NCI-H446 (cell line): ENCODE measurements at regions not wholly inside any gene's neighbourhood (a gene's known extent, or its start where the extent isn't known, plus 50 kb on each side); places are given as distances from the start of the nearest gene placed in this dataset.
"Not testable (repeated sequence)": the region's sequence is repeated elsewhere in the genome, so short reads cannot be mapped to it uniquely, and the experiment has no call there.

Experiments
- DNase-seq, 2 experiments: peaks; one replicate each; lab custom pipeline; 2025; lab: John Stamatoyannopoulos, UW

DNA sequence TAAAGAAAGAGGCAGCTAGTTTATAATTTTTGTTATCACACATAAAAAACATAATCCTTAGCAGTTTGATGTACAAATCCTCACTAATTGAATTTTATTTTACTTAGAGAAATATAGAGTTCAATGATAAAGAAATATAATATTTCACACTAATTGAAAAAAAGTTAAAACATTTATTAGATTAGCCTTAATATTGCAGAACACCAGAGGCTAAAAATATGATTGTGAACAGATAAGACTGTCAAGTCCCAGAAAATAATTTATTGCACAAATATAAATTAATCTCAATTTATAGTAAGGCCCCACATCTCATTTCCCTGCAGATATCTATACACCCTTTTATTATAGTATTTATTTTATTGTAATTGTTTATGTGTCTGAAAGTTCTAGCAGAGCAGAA, 690.8 kb upstream of the PHF14 start:
- no peak for DNase-seq

DNA sequence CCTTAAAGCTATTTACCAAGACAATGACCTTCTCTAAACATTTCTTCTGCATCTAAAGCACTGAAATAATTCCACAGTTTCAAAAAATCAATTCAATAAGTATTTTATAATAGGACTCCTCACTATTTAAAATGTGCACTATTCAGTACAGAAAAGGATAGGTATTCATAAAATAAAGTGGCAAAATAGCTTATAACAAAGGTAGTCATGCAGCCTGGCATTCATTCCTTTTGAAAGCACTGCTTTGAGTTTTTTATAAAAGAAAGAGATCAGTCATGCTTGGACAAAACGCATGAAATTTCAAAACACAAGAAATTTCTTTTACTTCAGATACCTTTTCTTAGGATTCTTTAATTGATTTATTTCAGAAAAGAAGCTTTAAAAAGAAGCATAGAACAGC, 689.7 kb upstream of the PHF14 start:
- DNase-seq: no peak

DNA sequence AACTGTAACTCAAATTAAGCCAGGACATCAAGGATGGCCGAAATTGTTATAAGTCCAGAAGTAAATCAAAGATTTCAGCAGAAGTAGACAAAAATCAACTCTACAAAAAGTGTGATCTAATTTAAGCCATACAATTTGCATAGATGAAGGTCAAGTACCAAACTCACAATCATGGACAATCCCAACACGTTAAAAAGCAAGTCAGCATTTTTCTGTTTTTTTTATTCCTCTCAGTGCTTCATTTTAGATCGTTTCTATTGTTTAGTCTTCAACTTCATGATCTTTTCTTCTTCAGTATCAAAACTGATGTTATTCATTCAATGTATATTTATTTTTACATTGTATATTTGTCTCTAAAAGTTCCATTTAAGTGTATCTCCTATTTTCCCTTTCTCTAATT, 674.3 kb upstream of the PHF14 start:
- DNase-seq: no peak

- no peak for DNase-seq
Observed at GRCh38 chr7:10300577-10300976, 673.1 kb upstream of the PHF14 start.

DNA sequence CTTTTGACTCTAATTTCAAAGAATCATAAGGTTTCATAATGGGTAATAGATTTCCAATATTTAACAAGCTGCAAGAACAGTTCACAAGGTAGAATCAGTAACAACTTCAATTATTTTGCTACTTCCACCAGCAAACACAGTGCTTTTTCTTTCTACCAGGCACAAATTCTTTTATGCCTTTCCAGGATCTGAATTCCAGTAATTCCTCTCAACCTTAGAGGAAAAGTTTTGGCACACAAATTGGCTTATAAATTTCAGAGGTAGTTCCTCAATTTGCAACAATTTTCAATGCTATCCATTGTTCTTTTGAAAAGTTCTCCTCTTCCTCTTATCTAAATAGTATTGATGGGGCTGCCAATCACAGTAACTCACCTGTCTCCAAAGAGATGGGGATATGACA, 665.4 kb upstream of the PHF14 start:
- no peak for DNase-seq

GRCh38 chr7:10312942-10313341, 660.7 kb upstream of the PHF14 start:
- DNase-seq: no peak

GRCh38 chr7:10315881-10316280, 657.8 kb upstream of the PHF14 start:
- no peak for DNase-seq

- no peak for DNase-seq
Observed at GRCh38 chr7:10316488-10316887, 657.2 kb upstream of the PHF14 start.

GRCh38 chr7:10325395-10325794, 648.3 kb upstream of the PHF14 start:
- no peak for DNase-seq

GRCh38 chr7:10343108-10343507, 630.6 kb upstream of the PHF14 start:
- DNase-seq: no peak

DNA sequence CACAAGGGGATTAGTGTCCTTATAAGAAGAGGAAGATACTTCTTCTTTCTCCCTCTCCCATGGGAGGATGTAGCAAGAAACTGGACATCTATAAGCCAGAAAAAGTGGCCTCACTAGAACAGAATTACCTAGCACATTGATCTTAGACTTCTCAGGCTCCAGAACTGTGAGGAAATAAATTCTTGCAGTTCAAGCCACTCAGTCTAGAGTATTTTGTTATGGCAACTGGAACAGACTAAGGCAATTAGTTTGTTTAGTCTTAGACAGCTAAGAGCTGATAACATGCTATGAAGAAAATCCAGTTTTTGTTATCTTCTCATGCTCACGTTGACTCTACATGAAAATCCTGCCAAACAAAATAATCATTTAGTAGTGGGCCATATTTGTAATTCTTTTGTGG, 627.6 kb upstream of the PHF14 start:
- DNase-seq: no peak

DNA sequence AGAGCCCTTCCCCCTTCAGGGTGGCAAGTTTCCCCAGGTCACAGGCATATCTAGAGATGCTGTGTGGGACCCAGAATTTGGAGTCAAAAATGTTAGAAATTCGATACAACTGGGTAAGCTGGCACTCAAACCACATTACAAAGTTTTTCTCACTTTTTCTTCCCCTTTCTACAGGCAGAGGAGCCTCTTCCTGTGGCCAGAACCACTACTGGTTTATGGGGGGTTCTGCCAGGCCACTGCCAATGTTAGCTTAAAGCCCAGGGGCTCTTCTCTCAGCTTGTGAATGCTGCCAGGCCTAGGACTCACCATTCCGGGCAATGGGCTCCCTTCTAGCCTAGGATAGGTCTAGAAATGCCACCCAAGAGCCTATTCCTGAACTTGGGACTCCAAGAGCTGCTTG, 617.9 kb upstream of the PHF14 start:
- DNase-seq: no peak

DNA sequence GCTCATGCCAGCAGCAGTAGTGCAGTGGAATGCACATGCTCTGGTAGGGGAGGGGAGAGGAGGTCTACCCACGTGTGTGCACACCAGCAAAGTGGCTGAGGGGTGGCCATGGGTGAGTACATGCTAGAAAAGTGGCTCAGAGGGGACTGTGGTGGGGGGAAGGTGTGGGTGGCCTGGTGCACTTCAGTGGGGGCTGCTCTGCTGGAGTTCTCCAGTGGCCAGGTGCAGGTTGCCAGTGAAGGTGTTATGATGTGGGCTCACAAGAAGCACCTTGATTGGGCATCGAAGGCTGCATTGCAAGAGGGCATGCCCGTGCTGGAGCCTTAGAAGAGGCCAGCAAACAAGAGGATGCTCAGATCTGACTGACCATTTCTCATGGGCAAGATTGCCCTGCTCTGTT, 613.6 kb upstream of the PHF14 start:
- no peak for DNase-seq

- DNase-seq: no peak
Observed at GRCh38 chr7:10401793-10402192, 571.9 kb upstream of the PHF14 start.

DNA sequence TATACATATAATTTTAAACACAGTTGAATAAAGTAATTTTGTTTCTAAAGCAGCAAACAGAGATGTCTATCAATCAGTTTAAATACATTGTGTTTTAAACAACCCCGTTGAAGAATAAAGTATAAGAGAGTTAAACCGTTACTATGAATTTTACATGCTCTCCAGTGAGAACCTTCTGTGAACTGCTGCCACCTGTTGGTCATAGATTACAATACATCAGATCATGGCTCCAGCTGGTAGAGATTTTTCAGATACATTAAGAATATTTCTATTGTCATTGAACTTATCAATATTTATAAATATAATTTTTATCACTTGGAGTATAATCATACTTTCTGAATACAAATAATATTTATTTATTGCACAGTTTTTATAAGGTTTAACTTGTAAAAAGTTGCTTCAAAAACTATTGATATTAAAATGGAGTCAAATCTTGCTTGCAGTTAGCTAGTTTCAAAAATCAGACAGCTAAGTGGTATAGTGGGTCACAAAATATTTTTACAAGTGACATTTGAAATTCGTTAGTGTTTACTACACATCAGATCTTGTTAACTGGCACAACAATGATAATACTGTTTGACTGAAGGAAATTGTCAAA, 561.2 kb upstream of the PHF14 start:
- DNase-seq: peak; percentile 32 to 85

- DNase-seq: no peak
Observed at GRCh38 chr7:10418985-10419384, 554.7 kb upstream of the PHF14 start.

GRCh38 chr7:10429031-10429430, 544.6 kb upstream of the PHF14 start:
- DNase-seq: no peak

- no peak for DNase-seq
Observed at GRCh38 chr7:10429511-10429910, 544.2 kb upstream of the PHF14 start.

DNA sequence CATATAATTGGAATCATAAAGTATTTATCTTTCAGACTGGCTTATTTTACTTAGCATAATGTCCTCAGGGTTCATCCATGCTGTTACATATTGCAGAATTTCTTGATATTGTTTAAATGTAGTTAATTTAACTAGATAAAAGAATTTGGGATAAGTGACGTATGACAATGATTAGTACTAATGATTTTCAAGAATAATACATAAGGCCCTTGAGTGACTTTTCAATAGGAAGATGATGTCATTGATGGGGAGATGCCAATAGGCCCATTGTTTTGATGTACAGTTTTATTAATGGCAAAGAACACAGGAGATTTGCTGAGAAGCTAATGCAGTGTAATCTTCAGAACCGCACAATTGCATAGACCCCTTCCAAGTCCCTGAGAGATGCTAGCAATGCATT, 537.4 kb upstream of the PHF14 start:
- no peak for DNase-seq

DNA sequence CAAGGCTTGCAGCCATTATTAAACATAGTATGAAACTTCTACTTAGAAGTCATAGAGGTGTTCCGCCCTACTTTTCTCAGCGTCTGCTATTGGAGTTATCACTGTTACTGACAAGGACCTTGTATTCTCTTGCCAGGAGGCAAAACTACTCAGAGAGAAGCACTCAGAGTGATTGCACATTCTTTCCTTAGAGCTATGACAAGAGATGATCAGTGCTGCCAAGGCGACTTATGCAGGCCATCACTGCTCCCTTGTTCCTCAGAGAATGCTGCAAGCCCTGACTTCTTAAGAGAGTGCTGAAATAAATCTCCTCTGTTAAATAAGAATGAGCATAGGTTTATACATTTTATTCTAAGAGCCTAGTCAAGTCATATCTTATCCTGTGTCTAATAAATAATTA, 534.6 kb upstream of the PHF14 start:
- DNase-seq: no peak

DNA sequence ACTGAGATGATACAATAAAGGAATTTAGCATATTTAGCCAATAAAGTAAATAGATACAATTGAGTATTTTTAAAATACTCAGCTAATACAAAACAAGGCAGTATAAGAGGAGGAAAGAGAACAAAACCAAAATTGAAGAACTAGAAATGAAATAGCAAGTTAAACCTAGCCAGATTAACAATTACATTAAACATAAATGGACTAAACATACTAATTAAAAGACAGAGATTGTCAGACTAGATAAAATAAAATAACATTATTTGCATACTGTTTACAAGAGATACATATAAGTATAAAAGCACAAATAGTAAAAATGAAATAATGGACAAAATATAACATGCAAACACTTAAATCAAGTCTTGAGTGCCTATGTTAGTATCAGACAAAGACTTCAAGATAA, 517.7 kb upstream of the PHF14 start:
- no peak for DNase-seq

DNA sequence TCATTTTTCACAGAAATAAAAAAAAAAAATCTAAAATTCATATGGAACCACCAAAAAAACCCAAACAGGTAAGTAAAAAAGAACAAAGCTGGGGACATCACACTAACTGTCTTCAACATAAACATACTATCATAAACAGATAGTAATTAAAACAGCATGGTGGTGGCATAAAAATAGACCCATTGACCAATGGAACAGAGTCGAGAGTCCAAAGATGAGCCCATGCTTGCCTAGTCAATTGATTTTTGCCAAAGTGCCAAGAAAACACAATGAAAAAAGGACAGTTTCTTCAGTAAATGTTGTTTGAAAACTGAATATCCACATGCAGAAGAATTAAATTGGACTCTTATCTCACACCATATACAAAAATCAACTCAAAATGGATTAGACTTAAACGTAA, 513.2 kb upstream of the PHF14 start:
- DNase-seq: no peak

- no peak for DNase-seq
Observed at GRCh38 chr7:10463701-10464100, 510.0 kb upstream of the PHF14 start.

GRCh38 chr7:10465536-10465935, 508.1 kb upstream of the PHF14 start:
- DNase-seq: not testable (repeated sequence)

DNA sequence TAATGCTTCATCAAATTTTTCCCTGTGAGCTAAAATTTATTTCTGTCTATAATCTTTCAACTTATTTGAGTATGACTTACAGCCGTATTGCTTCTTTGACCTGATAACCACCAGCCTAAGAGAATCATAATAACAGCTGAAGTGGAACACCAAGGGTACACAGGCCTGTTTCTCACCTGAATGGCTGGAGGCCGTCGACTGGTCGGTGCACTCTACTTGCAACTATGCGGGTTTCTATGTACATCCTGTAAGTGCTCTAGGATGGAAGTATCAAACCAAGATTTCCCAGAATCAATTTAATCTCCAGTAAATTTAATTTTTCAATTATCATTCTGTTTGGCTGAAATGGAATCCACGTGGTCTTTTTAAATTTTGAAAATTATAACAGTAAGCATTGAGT, 504.8 kb upstream of the PHF14 start:
- DNase-seq: no peak
